A673 (cell line): ENCODE measurements at regions not wholly inside any gene's neighbourhood (a gene's known extent, or its start where the extent isn't known, plus 50 kb on each side); places are given as distances from the start of the nearest gene placed in this dataset.

ENCODE experiments used
- BruUV-seq: library from RNA; stranded (reverse); fragments of 400-500 nt; replicated peaks from 2 replicates; lab custom pipeline; 2021; lab: Mats Ljungman, UMichigan
- CTCF ChIA-PET: fragments of 300-600 bp; sonication (Branson Sonifier 250); formaldehyde crosslinking; loops from one replicate; lab custom pipeline; 2022; ENCODE audit warnings: antibody characterized with exemption; lab: Charles Lee
- POLR2A ChIA-PET: fragments of 300-600 bp; sonication (Branson Sonifier 250); formaldehyde crosslinking; loops from one replicate; lab custom pipeline; 2022; ENCODE audit warnings: antibody characterized with exemption; ENCODE audit not compliant: low non-redundant PET; lab: Charles Lee
- DNase-seq: peaks from one replicate; pipeline ENCODE4 v3.0.0-alpha.2; 2015; ENCODE audit warnings: low spot score
- H3K27ac ChIP-seq: fragments of 200-600 bp; sonication (generic); 2 replicates; pipeline ENCODE4 v1.5.1; 2016; ENCODE audit warnings: mixed run types, low read depth, mild to moderate bottlenecking, mixed read lengths, antibody characterized with exemption, low read length; ENCODE audit not compliant: poor library complexity, severe bottlenecking
- H3K27me3 ChIP-seq: fragments of 200-600 bp; sonication (generic); replicated peaks from 2 replicates; pipeline ENCODE4 v1.6.1; 2017; ENCODE audit warnings: mixed run types, low read depth, mild to moderate bottlenecking, mixed read lengths, antibody characterized with exemption, low read length; ENCODE audit not compliant: insufficient read depth, poor library complexity
- H3K36me3 ChIP-seq: fragments of 200-600 bp; sonication (generic); 2 replicates; pipeline ENCODE4 v1.6.1; 2016; ENCODE audit warnings: mixed run types, mild to moderate bottlenecking, mixed read lengths, antibody characterized with exemption, low read length; ENCODE audit not compliant: insufficient read depth, poor library complexity, severe bottlenecking
- H3K4me1 ChIP-seq: fragments of 200-600 bp; sonication (generic); 2 replicates; pipeline ENCODE4 v1.6.1; 2017; ENCODE audit warnings: mixed run types, mild to moderate bottlenecking, mixed read lengths, antibody characterized with exemption, low read length; ENCODE audit not compliant: insufficient read depth, poor library complexity, severe bottlenecking
- H3K4me3 ChIP-seq: fragments of 200-600 bp; sonication (generic); 2 replicates; pipeline ENCODE4 v1.5.1; 2016; ENCODE audit warnings: low read depth, mixed run types, mild to moderate bottlenecking, mixed read lengths, low read length; ENCODE audit not compliant: poor library complexity, severe bottlenecking
- H3K9me3 ChIP-seq: fragments of 200-600 bp; sonication (generic); 2 replicates; pipeline ENCODE4 v1.6.1; 2016; ENCODE audit warnings: mixed run types, low read depth, mild to moderate bottlenecking, mixed read lengths, antibody characterized with exemption, low read length; ENCODE audit not compliant: poor library complexity, severe bottlenecking
- EZH2 ChIP-seq: fragments of 200-600 bp; sonication (generic); IDR thresholded peaks from 2 replicates; pipeline ENCODE4 v1.6.1; 2017; ENCODE audit warnings: borderline replicate concordance, low read depth, mild to moderate bottlenecking, mixed read lengths, antibody characterized with exemption, low read length; ENCODE audit not compliant: poor library complexity, severe bottlenecking
- intact Hi-C: fragments of 100-400 bp; cut with micrococcal nuclease; formaldehyde crosslinking; loops from one replicate; pipeline ENCODE4 v1.10.0; 2022; ENCODE audit not compliant: unreplicated experiment
- TF ChIP-seq, protein P1 (sequence below): fragments of 300-800, 200-600 bp; sonication (generic); conservative IDR thresholded peaks from 2 replicates; pipeline ENCODE4 v1.5.1; 2017; ENCODE audit warnings: low read depth, mild to moderate bottlenecking, antibody characterized with exemption, low read length, moderate library complexity, mixed read lengths

- Histone ChIP-seq H3K9me3 (no peaks in the 10 kb centered on the region), H3K36me3 (no peaks in the 10 kb centered on the region), H3K4me1 (no peaks in the 10 kb centered on the region), H3K27me3 (no peaks in the 10 kb centered on the region), H3K27ac (no peak overlapping the region), H3K4me3 (no peak overlapping the region)
- intact Hi-C loops, result no loop called here
- TF ChIP-seq EZH2, result no peak
- TF ChIP-seq, protein P1, sequence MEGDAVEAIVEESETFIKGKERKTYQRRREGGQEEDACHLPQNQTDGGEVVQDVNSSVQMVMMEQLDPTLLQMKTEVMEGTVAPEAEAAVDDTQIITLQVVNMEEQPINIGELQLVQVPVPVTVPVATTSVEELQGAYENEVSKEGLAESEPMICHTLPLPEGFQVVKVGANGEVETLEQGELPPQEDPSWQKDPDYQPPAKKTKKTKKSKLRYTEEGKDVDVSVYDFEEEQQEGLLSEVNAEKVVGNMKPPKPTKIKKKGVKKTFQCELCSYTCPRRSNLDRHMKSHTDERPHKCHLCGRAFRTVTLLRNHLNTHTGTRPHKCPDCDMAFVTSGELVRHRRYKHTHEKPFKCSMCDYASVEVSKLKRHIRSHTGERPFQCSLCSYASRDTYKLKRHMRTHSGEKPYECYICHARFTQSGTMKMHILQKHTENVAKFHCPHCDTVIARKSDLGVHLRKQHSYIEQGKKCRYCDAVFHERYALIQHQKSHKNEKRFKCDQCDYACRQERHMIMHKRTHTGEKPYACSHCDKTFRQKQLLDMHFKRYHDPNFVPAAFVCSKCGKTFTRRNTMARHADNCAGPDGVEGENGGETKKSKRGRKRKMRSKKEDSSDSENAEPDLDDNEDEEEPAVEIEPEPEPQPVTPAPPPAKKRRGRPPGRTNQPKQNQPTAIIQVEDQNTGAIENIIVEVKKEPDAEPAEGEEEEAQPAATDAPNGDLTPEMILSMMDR, result no peak
- BruUV-seq, result no TSS peak
- no peak for DNase-seq
- CTCF ChIA-PET, result no interaction called here
- POLR2A ChIA-PET, result no interaction called here
These were observed 1141.3 kb upstream of the PCDH20 start for GRCh38 chr13:62556978-62557377.

GRCh38 chr13:62551588-62551987, 1135.9 kb upstream of the PCDH20 start:
- Histone ChIP-seq H3K27ac (no peak overlapping the region), H3K36me3 (no peaks in the 10 kb centered on the region), H3K9me3 (no peaks in the 10 kb centered on the region), H3K27me3 (no peaks in the 10 kb centered on the region), H3K4me3 (no peak overlapping the region), H3K4me1 (no peaks in the 10 kb centered on the region)
- no TSS peak for BruUV-seq
- ChIA-PET CTCF (no interaction called here), POLR2A (no interaction called here)
- TF ChIP-seq, protein P1, result no peak
- TF ChIP-seq EZH2, result no peak
- intact Hi-C loops, result no loop called here
- no peak for DNase-seq

DNA sequence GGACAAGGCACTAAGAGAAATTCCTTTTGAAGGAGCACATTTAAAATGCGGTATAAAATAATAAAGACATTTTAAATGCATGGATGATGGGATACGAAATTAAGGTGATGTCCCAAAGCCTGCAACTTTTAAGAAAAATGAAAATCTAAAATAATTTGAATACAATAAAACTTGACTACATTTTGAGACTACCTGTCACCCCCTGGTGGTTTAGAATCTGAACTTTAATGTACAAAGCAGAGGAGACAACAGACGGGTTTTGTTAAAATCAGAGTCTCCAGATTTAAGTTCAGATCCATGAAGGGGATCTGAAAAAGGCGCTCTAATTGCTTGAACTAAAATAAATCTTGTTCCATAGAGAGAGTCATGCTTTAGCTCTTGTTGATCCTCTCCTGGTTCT, 1129.3 kb upstream of the PCDH20 start:
- Histone ChIP-seq H3K4me1 (no peaks in the 10 kb centered on the region), H3K9me3 (no peaks in the 10 kb centered on the region), H3K4me3 (no peak overlapping the region), H3K36me3 (no peaks in the 10 kb centered on the region), H3K27ac (no peak overlapping the region), H3K27me3 (no peaks in the 10 kb centered on the region)
- no peak for DNase-seq
- TF ChIP-seq EZH2, result no peak
- TF ChIP-seq, protein P1, result no peak
- no TSS peak for BruUV-seq
- POLR2A ChIA-PET, result no interaction called here
- intact Hi-C loops, result no loop called here
- CTCF ChIA-PET, result no interaction called here
